OCI-LY3 (cell line): ENCODE measurements at regions not wholly inside any gene's neighbourhood (a gene's known extent, or its start where the extent isn't known, plus 50 kb on each side); places are given as distances from the start of the nearest gene placed in this dataset.

Experiments used
- CTCF ChIP-seq: fragments of 200-600, 300-600 bp; sonication (generic); IDR thresholded peaks from 2 replicates; pipeline ENCODE4 v1.5.1; 2014; ENCODE audit warnings: antibody characterized with exemption, low read length, low read depth
- EZH2phosphoT487 ChIP-seq: fragments of 200-600 bp; shearing (Covaris generic); IDR thresholded peaks from 2 replicates; pipeline ENCODE4 v1.6.1; 2018; ENCODE audit warnings: antibody characterized with exemption, mixed run types, low read depth

GRCh38 chr5:167721926-167722440 lies 569.5 kb upstream of the WWC1 start:
- TF ChIP-seq CTCF (no peak), EZH2phosphoT487 (no peak)
